GM12891 (cell line): ENCODE measurements at regions not wholly inside any gene's neighbourhood (a gene's known extent, or its start where the extent isn't known, plus 50 kb on each side); places are given as distances from the start of the nearest gene placed in this dataset.

Experiments used
- POLR2A ChIP-seq: IDR thresholded peaks from 2 replicates; pipeline ENCODE4 v1.6.1; 2011; ENCODE audit warnings: low read depth, low read length, control low read depth
- POLR2AphosphoS5 ChIP-seq: IDR thresholded peaks from 2 replicates; pipeline ENCODE4 v1.6.1; 2011; ENCODE audit warnings: low read depth, low read length, control low read depth
- POU2F2 ChIP-seq: IDR thresholded peaks from 2 replicates; pipeline ENCODE4 v1.6.1; 2011; ENCODE audit warnings: low read depth, mild to moderate bottlenecking, control low read depth, low read length, moderate library complexity

DNA sequence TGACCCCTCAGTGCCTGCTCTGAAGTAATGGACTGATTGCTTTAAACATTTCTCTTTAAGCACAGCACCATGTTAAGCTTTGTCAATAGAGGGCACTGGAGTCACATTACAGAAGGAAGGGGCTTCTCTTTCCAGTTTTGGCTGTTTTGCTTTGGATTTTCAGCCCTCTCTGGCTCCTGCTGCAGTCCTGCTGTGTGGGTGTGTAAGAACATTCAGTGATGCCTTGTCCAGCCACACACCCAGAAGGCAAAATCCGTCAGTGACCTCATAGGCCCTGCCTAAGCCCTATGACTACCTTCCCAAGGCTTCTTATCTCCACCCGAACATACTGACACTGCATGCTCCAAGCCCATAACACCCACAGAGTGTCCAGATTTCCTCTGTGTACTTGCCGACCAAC is 215.3 kb upstream of the CTSO start:
- TF ChIP-seq POU2F2, result no peak
- TF ChIP-seq POLR2A, result no peak
- TF ChIP-seq POLR2AphosphoS5, result no peak
